Esophagus mucosa (tissue), 1 donor: ENCODE measurements at regions not wholly inside any gene's neighbourhood (a gene's known extent, or its start where the extent isn't known, plus 50 kb on each side); places are given as distances from the start of the nearest gene placed in this dataset.

Source experiments
- ATAC-seq: fragments of 200-7000 bp; cut with Tn5 transposase; one replicate; pipeline ENCODE4 v1.9.1; 2020
- donor health status: DM: yes; HTN: yes; CAD: no.

DNA sequence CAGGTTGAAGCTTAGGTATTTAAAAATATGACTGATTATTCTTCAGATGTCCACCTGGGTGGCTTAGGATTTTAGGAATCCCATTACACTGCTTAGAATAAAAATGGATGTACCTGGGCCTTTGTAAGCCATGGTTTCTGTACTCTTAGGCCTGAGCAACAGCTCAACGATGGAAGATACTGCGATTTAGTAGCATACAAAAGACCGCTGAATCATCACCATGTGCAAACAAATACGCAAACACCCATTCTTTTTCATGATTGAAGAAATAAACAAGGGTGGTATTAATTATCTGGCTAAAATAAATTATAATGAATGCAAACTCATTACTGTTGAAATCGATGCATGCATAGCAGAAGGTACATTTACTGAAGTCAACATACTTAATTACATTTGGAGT is 188.9 kb downstream of the ZNF330 start:
- no peak for ATAC-seq

DNA sequence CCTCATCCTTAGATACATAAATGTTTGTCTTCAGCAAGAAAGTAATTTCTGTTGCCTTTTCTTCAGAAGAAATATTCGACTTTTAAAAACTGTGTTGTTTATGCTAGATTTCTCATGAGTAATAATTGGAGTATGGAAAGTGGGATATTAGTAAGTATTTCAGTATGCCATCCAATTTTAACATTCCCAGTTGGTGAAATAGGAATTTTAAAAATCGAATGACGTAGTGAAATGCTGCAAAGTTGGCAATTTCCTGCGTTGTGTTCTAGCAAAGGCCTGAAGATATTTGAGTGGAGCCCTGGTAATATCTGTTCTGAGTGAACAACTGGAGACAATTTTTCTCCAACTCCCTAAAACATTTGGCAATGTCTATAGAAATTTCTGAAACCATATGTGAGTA is 190.1 kb downstream of the ZNF330 start:
- no peak for ATAC-seq

DNA sequence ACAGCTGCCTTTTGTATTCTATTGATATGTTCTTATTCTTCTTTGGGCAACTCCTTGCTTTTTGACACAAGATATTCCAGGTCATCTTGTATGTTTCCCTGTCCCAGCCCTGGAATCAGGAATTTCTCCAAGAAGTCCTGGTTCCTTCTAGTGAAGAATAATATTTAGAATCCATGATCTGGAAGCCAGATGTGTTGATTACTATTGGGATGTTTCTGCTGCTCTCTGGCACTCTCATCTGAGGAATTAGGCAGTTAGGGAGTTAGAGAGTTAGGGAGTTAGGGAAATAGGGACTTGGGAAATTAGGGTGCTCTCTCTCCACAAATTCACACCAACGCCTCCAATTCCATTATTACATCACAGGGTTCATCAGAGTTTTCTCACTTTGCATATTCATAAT is 191.2 kb downstream of the ZNF330 start:
- ATAC-seq: no peak

DNA sequence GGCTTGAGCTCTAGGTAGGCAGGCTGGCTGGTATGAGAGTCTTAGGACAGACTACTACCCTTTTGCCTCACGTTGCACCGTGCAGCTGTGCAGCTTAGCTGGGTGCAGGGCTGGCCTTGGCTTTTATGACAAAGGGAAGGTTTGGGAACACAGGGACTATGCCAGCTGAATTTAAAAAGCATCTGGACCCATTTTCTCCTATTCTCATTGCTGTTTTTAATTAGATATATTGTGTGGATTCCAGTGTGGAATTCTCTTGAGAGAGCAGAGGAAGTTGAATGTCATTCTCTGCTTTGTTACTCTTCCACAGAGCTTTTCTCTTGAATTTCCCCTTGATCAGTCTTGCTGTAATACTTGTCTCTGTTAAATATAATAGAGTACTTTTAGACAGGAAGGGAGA is 192.7 kb downstream of the ZNF330 start:
- no peak for ATAC-seq

DNA sequence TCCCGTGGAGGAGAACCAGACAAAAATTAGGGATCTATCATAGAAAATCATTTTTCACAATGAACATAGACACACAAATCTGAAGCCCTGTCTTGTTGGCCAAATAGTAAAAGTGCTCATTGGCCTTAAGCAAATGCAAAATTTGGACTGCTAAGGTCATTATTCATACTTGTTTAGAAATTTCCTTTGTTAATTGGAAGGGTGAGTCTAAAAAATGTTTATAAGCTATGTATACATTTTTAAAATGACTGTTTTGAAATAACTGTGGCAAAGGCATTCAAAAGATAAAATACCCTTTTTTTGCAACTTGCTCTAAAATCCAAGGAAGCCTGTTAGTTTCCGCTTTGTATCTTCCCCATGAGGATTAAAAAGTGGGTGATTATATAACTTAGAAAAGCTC is 195.0 kb downstream of the ZNF330 start:
- no peak for ATAC-seq

DNA sequence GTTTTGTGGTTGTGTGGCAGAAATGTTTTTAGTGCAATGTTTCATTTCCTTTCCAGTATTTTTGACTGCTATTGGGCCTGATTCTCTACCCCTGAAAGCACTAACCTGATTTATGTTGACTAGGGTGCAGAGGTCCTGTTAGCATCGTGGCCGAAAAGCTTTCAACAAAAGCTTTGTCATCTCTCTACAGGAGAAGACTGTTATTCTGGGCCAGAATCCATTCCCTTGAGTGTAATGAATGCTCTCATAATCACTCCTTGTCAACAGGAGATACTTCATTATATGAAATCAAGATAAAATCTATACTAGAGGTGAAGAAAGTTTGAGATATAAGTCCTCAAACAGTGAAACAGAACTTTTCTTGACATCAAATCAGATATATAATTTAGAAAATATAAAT is 195.5 kb downstream of the ZNF330 start:
- no peak for ATAC-seq

DNA sequence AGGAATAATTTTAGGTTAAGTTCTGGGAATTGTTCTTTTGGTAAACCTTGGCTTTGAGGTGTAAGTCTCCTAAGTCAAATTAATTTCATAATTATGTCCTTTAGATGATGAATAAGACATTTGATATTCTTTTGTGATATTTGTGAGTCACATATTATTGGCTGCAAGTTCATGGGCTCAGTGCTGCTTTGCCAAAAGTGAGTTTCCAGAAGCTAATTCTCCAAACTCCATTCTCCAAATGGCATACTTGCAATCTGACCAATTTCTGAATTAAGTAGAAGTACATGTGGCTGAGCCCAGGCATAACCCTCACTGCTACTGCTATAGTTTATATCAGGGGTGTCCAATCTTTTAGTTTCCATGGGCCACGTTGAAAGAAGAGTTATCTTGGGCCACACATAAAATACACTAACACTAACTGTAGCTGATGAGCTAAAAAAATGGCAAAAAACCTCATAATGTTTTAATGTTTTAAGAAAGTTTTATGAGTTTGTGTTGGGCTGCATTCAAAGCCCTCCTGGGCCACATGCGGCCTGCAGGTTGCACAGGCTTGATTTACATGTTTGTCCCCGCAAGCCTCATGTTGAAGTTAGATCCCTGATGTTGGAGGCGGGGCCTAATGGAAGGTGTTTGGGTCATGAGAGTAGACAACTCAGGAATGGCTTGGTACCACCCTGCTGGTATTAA is 196.1 kb downstream of the ZNF330 start:
- no peak for ATAC-seq

DNA sequence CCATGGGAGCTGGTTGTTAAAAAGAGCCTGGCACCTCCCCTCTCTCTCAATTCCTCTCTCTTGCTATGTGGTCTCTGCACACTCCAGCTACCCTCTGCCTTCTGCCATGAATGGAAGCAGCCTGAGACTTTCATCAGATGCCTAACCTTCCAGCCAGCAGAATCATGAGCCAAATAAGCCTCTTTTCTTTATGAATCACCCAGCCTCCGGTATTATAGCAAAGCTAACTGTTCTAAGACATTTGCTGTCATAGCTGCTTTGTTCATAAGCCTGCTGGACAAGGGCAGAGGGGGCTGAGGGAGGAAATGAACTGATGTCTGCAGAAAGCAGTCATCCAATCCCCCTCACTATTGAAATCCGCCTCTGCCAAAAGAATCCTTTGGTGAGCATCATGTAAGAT is 196.7 kb downstream of the ZNF330 start:
- no peak for ATAC-seq

DNA sequence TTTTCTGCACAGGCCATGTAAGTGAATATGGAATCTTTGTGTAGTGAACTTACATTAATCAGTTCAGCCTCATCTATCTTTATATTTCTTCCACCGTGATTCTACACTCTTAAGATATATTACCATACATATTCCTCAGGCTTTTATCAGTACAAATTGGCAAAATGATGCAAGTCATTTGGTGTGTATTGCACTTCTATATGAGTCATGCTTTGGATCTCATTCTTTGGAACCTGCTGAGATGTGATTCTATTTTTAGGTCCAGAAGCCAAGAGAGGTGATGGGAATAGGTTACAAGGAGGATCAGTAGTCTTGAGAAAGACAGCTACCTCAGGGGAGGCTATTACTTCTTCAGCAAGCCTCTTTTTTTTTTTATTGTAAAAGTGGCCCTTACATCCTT is 204.4 kb downstream of the ZNF330 start:
- peak; percentile 44 for ATAC-seq

DNA sequence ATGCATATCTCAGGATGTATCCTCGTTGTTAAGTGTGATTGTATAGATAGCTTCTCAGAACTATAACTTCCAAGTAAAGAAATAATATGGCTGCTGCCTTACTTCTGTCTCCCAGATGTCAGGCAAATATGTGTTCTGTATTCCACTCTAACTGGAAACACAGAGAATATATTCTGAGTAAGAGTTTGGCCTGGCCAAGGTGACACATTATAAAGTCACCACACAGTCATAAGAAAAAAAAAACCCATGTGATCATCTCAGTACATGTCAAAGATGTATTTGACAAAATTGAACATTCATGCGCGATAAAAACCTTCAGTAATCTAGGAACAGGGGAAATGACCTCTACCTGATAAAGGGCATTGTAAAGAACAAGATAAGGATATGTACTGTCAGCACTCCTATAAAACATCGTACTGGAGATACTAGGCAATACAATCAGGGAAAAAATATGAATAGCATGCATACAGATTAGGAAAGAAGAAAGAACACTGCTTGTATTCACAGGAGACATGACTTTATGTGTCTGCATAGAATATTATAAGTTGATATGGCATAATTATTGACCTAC is 207.1 kb downstream of the ZNF330 start:
- no peak for ATAC-seq

DNA sequence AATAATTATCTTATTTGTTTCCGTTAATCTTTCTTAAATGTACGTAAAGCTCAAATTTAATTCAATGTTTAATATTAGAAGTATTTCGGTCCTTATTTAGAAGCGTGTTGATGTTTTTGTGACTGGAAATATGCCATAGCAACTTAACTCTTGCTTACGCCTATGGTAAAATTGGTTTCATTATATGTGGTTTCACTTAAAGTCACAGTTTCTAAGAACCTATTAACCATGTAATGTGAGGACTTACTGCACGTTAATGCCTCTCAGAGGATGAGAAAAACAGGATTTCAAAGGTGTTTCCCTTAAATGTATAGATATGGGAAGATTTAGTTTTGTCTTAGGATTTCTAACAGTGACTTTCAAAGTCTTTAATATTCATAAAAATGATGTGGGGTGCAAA is 206.4 kb upstream of the IL15 start:
- ATAC-seq: no peak

DNA sequence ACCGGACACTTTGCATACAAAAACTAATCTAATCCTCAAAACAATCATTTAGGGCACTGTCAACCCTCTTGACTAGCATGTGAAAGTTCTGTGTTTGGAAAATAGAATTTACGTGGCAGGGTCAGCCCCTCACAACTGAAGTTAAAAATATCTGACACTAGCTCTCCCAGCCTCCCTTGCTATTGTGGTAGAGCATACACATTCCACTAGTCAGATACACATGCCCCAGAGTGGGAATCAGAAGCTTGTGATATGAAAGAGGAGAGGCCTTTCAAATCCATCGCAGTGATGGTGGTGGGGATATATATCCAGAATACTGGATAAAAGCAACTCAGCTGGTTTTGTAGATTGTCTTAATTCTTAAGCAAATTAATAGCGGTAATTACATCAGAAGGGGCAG is 205.7 kb upstream of the IL15 start:
- ATAC-seq: no peak

DNA sequence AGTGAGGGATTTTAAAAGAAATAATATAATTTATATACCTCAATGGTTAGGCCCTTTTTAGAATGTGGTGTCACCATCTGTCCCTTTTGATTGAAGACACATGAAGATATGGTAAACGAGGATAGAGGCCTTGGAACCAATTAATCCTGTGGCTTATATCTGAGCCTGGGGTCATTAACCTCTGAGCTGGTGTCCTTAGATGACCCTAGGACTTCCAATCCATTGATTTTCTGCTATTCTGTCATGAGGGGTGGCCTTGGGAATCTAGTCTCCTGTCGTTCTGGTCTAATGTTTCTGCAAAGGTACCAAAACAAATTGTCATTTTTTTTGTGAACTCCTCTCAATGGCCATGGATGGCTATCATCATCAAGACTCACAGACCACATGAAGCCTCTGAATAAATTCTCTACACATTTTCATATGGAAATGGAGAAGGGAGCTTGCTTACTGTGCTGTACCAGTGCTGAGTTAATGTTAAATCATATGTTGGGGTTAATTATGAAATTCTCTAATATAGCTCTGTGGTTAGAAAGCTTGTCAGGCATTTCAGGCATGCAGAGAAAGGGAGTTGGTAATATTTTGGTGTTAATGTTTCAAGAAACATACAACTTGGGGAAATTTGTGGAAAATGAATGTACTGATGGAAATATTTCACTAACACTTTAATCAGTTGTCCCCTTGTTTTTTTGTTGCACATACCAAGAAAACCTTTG is 204.2 kb upstream of the IL15 start:
- ATAC-seq: no peak

DNA sequence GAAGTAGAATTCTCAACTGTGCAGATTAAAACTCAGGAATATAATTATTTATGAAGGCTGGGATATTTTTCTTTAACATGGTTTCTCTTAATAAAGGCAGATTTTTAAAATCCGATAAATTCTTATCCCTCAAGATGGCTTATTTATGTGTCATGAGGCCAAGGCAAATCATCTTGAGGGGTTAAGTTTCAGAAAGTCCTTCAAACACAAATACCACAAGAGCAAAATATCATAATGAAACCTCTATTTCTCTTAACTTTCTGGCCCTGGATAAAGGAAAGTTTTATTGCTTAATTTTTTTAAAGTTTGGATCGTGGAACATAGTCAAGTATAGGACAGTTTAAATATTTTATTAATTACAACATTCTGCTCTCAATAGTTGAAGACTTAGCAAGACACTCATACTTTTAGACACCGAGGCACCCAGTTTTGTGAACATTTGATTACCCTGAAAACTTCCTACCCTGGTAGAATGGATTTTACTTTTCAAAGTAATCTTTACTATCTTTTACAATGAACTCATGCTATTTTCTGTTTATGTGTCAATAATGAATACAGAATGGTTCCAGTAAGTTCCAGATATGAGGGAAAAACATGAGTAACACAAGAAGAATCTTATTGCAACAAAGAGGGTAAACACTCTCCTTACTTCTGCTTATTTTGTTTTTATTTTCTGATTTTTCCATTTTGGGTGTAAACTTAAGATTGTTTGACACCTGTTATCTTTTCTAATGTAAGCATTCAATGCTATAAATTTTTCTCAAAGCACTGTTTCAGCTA is 200.7 kb upstream of the IL15 start:
- no peak for ATAC-seq

DNA sequence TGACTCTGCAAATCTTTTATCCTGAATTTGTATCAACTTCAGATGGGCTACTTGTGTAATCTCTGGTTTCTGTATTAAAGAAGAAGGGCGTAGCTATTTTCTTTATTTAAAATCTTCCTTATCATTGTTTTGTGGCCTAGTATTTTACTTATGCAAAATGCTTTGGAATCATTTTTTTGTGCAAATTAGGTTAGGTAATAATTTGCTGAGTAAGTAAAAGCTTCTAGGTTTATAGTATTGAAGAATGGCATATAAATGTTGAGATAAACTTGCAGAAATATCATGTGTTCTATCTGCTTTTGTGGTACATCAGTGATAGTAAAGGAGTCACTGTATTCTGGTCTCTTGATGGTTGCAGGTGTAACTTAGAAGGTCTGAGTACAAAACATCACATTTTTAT is 197.2 kb upstream of the IL15 start:
- ATAC-seq: no peak

DNA sequence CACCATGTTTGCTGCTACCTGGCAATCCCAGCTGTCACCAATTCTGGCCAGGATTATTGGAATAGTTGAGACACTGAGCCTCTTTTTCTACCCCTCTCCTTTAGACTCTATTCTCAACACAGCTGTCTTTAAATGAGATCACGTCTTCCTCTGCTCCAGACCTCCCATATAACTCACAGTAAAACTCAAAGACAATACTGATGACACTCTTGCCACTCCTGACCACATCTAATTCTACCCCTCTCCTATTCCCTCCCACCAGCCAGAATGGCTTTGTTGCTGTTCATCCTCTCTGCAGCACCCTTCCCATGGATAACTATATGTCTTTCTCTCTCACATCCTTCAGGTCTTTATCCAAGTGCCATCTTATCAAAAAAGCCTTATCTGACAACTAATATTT is 188.6 kb upstream of the IL15 start:
- ATAC-seq: no peak

DNA sequence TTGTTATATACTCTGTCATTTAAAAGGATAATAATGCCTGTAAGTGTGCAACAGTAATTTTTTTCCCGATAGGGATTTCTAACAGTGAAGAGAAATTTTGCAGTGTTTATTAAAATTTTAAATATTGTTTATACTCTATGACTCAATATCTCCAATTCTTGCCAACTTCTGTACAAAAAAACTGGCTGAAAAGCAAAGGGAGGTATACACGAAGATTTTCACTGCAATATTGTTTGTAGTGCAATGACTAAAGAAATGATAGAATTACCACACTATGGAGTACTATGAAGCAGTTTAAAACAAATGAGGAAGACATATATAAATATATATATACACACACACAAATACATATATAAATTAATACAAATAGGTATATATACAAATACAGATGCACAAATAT is 187.9 kb upstream of the IL15 start:
- no peak for ATAC-seq

DNA sequence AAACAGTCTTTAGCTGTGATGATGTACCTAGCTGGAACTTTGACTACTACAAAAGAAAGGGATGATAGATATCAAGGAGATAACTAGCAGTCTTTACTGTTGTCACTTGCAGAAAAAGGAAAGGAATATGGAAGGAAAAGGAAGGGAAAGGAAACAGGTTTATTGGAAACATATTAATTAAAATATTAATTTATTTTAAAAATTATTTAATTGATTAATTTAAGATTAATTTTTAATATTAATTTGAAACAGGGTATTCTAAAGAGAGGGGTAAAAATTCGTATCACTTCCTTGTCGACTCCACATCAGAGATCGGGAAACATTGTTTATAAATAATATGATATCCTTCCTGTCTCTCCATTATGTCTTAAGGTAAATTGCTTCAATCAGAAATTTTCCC is 186.5 kb upstream of the IL15 start:
- no peak for ATAC-seq

DNA sequence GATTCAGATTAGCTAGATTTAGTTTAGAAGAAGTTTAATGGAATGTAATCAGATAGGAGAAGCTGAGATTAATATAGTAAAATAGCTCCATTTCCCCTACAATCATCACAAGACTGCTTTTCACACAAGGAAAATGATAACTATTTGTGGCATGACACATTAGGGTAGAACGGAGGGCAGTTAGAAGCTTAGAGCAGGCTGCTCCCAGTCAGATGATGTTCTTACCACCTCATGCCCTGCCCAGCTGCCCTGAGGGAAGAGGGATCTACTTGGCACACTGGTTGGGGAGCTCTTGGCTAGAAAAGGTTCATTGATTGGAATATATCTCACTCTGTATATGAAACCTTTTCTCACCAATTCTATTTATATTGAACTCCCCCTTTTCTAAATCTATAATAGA is 180.7 kb upstream of the IL15 start:
- ATAC-seq: peak; percentile 73

DNA sequence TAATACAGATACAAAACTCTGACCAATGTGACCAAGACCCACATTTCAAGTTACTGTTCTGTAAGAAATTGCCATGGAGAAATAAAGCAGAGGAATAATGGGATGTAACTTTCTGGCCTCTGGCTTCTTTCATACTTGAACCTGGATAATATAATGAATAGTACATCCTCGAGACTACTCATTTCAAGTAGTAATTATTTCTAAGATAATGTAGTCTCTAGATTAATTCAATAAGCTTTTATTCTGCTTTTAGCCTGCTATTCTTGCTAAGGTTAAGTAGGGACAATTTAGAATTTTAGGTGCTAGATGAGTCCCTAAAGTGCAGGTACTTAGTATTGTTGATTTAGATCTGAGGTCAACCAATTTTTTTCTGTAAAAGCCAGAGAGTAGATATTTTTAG is 178.7 kb upstream of the IL15 start:
- no peak for ATAC-seq

DNA sequence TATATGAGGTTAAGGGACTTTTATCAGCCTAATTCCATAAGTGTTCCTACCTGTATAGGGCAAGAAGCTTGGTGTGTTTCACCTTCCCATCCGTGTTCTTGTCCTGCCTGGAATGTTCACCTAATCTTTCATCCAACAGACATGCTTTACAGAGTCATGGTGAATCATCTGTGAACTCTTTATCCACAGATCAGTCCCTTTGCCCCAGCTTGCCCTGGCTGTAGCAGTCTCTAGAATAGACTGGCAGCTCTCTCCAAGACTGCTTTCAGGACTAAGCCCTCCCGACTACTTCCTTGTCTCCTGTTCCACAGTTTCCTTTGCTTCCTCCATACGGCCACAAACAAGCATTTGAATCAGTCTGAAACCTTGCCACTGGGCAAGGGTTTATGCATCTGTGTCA is 177.9 kb upstream of the IL15 start:
- peak; percentile 98 for ATAC-seq

DNA sequence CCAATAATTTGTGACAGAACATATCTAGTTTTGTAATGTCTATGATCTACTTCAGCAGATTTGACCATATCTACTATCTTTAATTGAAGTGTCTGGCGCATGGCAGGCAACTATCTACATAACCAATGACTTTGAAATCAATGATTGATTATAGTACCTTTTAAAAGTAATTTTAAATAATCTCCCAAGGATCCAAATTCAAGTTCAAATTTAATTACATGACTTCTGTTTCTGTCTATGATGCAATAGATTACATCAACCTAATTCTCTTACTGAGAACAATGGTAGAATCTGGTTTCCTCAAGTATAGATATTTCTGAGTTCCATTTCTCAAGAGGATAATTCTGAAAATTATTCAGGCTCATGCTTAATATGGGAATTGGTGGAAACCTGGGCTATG is 177.4 kb upstream of the IL15 start:
- ATAC-seq: no peak

DNA sequence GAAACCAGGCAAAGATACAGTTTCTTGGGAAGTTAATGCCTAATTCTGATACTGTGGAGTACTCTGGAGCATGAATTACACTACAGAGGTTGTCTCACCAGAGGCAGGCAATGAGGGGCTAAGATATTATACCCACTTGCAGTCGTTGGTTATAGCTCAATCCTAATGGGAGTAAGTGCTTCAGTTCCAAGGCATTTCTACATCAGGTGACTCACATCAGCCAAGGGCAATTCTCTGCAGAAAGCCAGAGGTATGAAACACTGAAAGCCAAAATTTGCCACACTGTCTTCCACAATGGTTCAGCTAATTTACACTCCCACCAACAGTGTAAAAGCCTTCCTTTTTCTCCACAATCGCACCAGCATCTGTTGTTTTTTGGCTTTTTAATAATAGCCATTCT is 174.0 kb upstream of the IL15 start:
- ATAC-seq: no peak

DNA sequence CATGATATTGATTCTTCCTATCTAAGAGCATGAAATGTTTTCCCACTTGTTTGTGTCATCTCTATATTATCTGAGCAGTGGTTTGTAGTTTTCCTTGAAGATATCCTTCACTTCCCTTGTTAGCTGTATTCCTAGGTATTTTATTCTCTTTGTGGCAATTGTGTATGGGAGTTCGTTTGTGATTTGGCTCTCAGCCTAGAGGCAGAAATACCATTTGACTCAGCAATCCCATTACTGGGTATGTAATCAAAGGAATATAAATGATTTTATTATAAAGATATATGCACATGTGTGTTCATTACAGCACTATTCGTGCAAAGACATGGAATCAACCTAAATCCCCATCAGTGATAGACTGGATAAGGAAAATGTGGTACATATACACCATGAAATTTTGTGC is 172.7 kb upstream of the IL15 start:
- no peak for ATAC-seq
